HG03575 (cell line): ENCODE measurements at regions not wholly inside any gene's neighbourhood (a gene's known extent, or its start where the extent isn't known, plus 50 kb on each side); places are given as distances from the start of the nearest gene placed in this dataset.

Experiments used
- ATAC-seq: cut with Tn5 transposase; IDR thresholded peaks from one replicate; pipeline ENCODE4 v1.9.1; 2021; ENCODE audit not compliant: unreplicated experiment, insufficient number of reproducible peaks, low FRiP score; ENCODE audit errors: extremely low read depth

- ATAC-seq: no peak
Measured at GRCh38 chr14:86430853-86431252, 900.9 kb downstream of the FLRT2 start.

DNA sequence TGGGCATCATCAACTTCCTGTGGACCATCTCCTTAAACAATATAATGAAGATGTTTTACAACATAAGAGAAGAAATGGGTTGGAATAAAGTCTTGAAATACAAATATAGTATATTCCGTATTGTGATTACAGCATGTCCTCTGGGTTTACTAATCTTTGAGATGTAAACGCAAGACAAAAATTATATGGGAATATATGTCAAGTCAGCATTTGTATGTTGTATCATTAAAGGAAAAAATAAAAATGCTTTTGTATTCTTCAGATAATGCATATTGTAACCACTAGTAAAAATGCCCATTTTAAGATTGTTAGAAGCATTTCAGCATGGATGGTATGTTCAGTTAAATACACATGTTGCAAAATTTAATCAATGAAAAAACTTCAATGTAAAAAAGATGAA, 893.3 kb downstream of the FLRT2 start:
- no peak for ATAC-seq

DNA sequence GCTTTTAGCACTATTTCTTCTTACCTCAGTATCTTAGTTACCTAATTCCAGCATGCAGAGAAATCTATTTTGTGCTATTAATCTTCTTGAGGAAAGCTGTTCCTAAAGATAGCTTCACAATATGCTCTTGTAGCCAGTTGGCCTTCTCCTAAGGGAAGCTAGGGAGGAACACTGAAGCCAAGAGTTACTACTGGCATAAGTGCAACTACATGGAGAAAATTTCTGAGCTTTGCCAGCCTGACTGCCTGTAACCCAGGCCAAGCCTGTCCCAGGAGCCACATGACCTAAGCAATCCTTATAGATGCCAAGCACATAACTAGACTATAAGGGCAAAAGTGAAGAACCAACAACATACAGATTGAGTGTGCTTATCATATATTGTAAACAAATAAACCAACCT, 890.2 kb downstream of the FLRT2 start:
- no peak for ATAC-seq

- ATAC-seq: no peak
Measured at GRCh38 chr14:86414146-86414545, 884.2 kb downstream of the FLRT2 start.

- no peak for ATAC-seq
Measured at GRCh38 chr14:86404989-86405649, 875.2 kb downstream of the FLRT2 start.

DNA sequence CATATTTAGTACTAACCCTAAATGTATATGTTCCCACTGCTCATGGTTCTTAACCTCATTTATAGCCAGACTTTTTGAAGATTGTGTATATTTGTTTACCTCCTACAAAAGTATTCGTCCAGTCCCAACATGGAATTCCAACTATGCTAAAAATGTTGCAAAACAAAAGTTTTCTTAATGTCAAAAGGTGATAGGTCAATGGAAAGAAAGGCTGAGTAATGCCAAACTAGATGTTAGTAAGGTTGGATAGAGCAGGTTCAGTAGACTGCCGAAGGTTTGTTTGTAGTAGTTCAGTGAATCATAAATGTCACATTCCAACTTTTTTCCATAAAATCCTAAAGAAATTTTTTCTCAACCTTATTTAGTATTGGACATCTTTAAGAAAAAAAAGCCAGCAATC, 874.5 kb downstream of the FLRT2 start:
- no peak for ATAC-seq

DNA sequence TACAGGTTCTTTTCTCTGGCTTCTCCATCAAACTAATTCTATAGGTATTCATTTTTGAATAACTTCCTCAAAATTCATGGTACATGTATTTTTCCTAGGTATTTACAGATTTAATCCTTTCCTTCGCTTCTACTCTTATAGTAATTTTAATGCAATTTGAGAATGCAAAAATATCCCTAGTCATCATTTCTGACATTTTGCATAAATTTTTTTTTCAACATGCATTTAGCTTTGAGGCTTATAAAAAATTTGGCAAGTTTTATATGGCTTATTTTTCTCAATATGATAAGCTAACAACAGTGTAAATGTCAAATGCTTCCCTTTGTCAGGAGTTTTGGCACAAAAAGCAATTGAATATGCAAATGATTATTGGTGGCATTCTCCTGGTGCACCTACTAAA, 872.6 kb downstream of the FLRT2 start:
- ATAC-seq: no peak

GRCh38 chr14:86391085-86391484, 861.1 kb downstream of the FLRT2 start:
- ATAC-seq: no peak

GRCh38 chr14:86388216-86388615, 858.3 kb downstream of the FLRT2 start:
- no peak for ATAC-seq

GRCh38 chr14:86373886-86374285, 843.9 kb downstream of the FLRT2 start:
- ATAC-seq: no peak

DNA sequence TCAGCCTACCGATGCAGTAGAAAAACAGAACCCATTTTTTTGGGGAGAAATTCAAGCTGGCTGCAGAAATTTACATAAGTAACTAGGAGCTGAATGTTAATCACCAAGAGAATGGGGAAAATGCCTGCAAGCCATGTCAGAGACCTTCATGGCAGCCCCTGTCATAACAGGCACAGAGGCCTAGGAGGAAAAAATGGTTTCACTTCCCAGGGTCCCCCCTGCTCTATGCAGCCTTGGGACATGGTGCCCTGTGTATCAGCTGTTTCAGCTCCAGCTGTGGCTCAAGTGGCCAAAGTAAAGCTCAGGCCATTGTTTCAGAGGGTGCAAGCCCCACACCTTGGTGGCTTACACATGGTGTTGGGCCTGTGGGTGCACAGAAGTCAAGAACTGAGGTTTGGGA, 842.5 kb downstream of the FLRT2 start:
- ATAC-seq: no peak

GRCh38 chr14:86364634-86365033, 834.7 kb downstream of the FLRT2 start:
- no peak for ATAC-seq

DNA sequence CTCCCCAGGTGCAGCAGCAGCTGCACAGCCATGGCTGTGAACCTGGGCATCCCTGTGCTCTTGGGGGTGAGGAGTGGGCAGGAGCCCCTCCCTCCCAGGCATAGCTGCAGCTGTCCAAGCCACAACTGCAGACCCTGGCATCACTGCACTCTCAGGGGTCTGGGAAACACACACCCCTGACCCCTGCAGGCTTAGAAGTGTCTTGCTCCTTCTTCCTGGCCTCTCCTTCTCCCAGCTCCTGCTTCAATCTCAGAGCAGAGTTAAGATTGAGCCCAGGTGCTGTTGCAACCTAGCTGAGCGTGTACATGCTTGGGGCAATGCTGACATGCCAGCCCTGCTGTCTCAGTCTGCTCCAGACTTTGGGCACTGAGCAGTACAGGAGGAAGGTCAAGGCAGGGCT, 833.6 kb downstream of the FLRT2 start:
- no peak for ATAC-seq

DNA sequence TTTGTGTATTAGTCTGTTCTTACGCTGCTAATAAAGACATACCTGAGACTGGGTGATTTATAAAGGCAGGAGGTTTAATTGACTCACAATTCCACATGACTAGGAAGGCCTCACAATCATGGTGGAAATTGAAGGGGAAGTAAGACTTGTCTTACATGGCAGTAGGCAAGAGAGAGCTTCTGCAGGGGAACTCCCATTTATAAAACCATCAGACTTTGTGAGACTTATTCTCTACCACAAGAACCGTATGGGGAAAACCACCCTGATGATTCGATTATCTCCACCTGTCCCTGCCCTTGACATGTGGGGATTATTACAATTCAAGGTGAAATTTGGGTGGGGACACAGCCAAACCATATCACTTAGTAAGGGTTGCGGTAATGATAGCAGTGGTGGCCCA, 833.1 kb downstream of the FLRT2 start:
- ATAC-seq: no peak

DNA sequence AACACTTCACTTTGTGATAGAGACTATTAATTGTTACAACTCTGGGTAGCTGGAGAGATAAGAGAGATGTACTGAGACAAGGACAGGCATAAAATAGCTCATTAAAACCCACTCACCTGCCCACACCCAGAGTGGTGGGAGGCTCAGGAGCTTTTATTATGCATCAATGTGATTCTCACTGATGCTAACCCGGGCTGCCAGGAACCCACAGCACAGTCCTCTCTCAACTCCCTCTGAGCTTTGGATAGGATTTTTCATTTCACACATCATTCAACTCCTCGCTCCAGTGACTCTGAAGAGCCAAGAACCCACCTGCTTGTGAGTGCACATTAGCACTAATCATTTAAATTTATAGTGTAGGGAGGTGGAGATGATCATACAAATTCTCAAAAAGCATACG, 827.9 kb downstream of the FLRT2 start:
- no peak for ATAC-seq

DNA sequence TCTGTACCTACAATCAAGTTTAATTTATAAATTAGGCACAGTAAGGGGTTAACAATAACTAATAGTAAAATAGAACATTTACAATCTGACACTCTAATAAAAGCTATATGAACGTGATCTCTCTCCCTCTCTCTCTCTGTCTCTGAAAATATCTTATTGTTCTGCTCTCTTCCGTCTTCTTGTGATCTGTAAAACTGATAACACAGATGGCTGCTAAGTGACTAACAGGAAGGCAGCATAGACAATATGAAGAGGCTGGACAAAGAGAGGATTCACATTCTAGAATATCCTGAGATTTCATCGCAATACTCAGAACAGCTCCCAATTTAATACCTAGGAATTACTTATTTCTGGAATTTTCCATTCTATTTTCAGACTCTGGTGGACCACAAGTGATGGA, 827.2 kb downstream of the FLRT2 start:
- no peak for ATAC-seq

DNA sequence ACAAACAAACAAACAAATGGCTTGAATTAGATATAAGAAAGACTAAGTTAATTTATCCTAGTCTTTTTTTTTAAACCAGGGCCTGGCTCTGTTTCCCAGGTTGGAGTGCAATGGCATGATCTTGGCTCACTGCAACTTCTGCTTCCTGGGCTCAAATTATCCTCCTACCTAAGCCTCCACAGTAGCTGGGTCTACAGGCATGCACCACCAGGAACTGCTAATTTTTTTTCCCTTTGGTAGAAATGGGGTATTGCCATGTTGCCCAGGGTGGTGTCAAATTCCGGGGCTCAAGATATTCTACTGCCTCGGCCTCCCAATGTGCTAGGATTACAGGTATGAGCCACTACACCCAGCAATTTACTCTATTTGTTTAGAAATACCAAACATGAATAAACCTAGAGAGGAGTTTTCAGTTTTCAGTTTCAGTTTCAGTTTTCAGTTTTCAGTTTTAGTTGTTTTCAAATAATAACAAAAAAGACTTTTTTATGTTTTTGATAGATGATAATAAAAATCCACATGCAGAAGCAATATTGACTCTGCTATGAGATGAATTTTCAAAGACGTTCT, 817.0 kb downstream of the FLRT2 start:
- ATAC-seq: no peak

DNA sequence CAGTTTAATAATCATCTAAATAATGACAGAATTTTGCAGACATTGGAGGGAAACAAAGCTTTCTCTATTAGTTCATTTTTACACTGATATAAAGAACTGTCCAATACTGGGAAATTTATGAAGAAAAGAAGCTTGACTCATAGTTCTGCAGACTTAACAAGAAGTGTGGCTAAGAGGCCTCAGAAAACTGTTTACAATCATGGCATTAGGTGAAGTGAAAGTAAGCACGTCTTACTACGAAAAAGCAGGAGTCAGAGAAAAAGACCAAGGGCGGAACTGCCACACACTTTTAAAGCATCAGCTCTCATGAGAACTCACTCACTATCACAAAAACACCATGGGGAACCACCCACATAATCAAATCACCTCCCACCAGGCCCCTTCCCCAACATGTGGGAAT, 804.4 kb downstream of the FLRT2 start:
- ATAC-seq: no peak

- ATAC-seq: no peak
Measured at GRCh38 chr14:86333493-86333892, 803.5 kb downstream of the FLRT2 start.

DNA sequence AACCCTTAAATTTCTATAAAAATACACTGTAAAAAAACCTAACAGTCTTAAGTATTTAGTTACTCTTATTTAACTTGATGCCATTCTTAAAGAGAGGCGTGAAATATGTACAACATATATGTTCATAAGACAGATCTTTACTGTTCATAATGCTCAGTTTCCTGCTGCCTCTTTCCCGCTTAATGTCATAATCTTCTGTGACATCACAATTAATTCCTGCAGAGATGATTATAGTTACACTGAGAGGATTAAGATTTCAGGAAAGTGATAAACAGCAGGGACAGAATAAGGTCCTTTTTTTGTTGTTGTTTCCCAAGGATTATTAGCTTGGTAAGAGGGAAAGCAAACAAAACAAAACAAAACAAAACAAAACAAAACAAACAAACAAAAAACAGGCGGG, 801.4 kb downstream of the FLRT2 start:
- no peak for ATAC-seq

DNA sequence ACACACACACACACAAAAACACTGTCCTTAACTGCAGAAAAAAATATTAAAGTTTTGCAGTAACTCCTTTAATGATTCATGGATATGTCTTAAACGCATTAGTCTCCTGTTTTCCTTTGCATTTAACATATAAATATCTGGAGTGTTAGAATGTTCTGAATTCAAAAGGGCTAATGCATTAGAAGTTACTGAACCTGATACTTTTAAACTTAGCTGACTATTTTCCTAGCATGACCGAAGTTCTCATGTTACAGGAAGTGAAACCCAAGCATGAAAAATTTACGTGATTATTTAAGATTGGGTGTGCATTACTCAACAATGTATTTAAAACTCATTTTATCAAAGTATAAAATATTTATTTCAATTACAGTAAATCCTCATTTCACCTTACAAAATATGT, 791.2 kb downstream of the FLRT2 start:
- no peak for ATAC-seq
